Activated CD4-positive, alpha-beta T cell treated with anti-CD3 and anti-CD28 coated beads for 24 hours (primary cell): ENCODE measurements at regions not wholly inside any gene's neighbourhood (a gene's known extent, or its start where the extent isn't known, plus 50 kb on each side); places are given as distances from the start of the nearest gene placed in this dataset.

Source experiments
- DNase-seq, 2 donors: peaks; one replicate each; pipeline ENCODE4 v3.0.0-alpha.2; 2020; ENCODE audit warnings: low read depth in 2 of 2

GRCh38 chr9:105861972-105862371 lies 167.6 kb downstream of the TMEM38B start:
- no peak for DNase-seq

GRCh38 chr9:105864248-105864898 lies 170.0 kb downstream of the TMEM38B start:
- DNase-seq: no peak

- no peak for DNase-seq
Measured at GRCh38 chr9:105865285-105865684, 170.9 kb downstream of the TMEM38B start.

- no peak for DNase-seq
Measured at GRCh38 chr9:105871540-105871939, 177.2 kb downstream of the TMEM38B start.

- DNase-seq: no peak
Measured at GRCh38 chr9:105873801-105874200, 179.5 kb downstream of the TMEM38B start.

- DNase-seq: no peak
Measured at GRCh38 chr9:105877721-105878120, 183.4 kb downstream of the TMEM38B start.

- no peak for DNase-seq
Measured at GRCh38 chr9:105879181-105879580, 184.8 kb downstream of the TMEM38B start.

GRCh38 chr9:105880517-105880916 lies 186.2 kb downstream of the TMEM38B start:
- DNase-seq: no peak

- no peak for DNase-seq
Measured at GRCh38 chr9:105881021-105881420, 186.7 kb downstream of the TMEM38B start.

- peak; percentile 45 to 54 for DNase-seq
Measured at GRCh38 chr9:105881654-105882349, 187.5 kb downstream of the TMEM38B start.

GRCh38 chr9:105883847-105884246 lies 189.5 kb downstream of the TMEM38B start:
- DNase-seq: no peak

- DNase-seq: no peak
Measured at GRCh38 chr9:105884416-105884815, 190.1 kb downstream of the TMEM38B start.

GRCh38 chr9:105886136-105886535 lies 191.8 kb downstream of the TMEM38B start:
- DNase-seq: no peak

- DNase-seq: no peak
Measured at GRCh38 chr9:105887679-105888078, 193.3 kb downstream of the TMEM38B start.

GRCh38 chr9:105890046-105890822 lies 195.9 kb downstream of the TMEM38B start:
- DNase-seq: no peak

GRCh38 chr9:105900123-105900522 lies 205.8 kb downstream of the TMEM38B start:
- DNase-seq: no peak

- DNase-seq: no peak
Measured at GRCh38 chr9:105901514-105902109, 207.3 kb downstream of the TMEM38B start.

- DNase-seq: no peak
Measured at GRCh38 chr9:105908069-105908468, 213.7 kb downstream of the TMEM38B start.

- DNase-seq: no peak
Measured at GRCh38 chr9:105911104-105911911, 217.0 kb downstream of the TMEM38B start.

GRCh38 chr9:105912157-105912862 lies 218.0 kb downstream of the TMEM38B start:
- no peak for DNase-seq
